ENCODE measurements at regions not wholly inside any gene's neighbourhood (a gene's known extent, or its start where the extent isn't known, plus 50 kb on each side); places are given as distances from the start of the nearest gene placed in this dataset.

- TF ChIP-seq CTCF (conservative IDR thresholded peaks at IDR 0.05; ENCODE audit: low read depth, low read length) (no peak), EZH2 (IDR thresholded peaks at IDR 0.05; ENCODE audit: low read length, unreplicated experiment) (no peak)
Measured at GRCh38 chr16:76801357-76801756, 389.6 kb upstream of the MON1B start.
